K562 (cell line): ENCODE measurements at regions not wholly inside any gene's neighbourhood (a gene's known extent, or its start where the extent isn't known, plus 50 kb on each side); places are given as distances from the start of the nearest gene placed in this dataset.

ENCODE experiments used
- ATAC-seq: fragments of 200-7000 bp; cut with Tn5 transposase; 3 replicates; pipeline ENCODE4 v1.9.1; 2020; ENCODE audit warnings: moderate library complexity
- BruUV-seq: library from RNA; stranded (reverse); fragments of 400-500 nt; replicated peaks from 2 replicates; lab custom pipeline; 2021; lab: Mats Ljungman, UMichigan
- CTCF ChIA-PET: fragments of 300-600 bp; formaldehyde crosslinking; extraction: SDS; loops from one replicate; lab custom pipeline; 2021; ENCODE audit warnings: low intra/inter-chr PET ratio; lab: Yijun Ruan, JAX
- POLR2A ChIA-PET: fragments of 300-600, 350-650 bp; sonication (Branson Sonifier 250); formaldehyde crosslinking; extraction: SDS; loops from one replicate; lab custom pipeline; 2021; ENCODE audit warnings: antibody characterized with exemption, inconsistent platforms; lab: Yijun Ruan, JAX
- DNase-seq, 4 experiments: peaks; one replicate each; pipeline versions ENCODE4 v3.0.0 to v3.0.0-alpha.2; 2011 to 2018; ENCODE audit warnings: low spot score in 3 of 4, mixed read lengths in 3 of 4; ENCODE audit errors: extremely low read depth in 1 of 4
- FAIRE-seq: peaks from 2 replicates; lab custom pipeline; 2011; peaks lifted over from hg19 to GRCh38; lab: Jason Lieb, UNC
- H2AFZ ChIP-seq: 2 replicates; pipeline ENCODE4 v1.6.0; 2011; ENCODE audit warnings: low read depth, low read length, control low read depth, inconsistent platforms
- H3K27ac ChIP-seq: fragments of 200-600 bp; 3 replicates; pipeline ENCODE4 v1.8.0; 2011; ENCODE audit warnings: low read depth, mild to moderate bottlenecking, control low read depth, inconsistent platforms, low read length, moderate library complexity, mixed read lengths; ENCODE audit errors: extremely low read depth
- H3K27me3 ChIP-seq, 2 experiments: fragments of 300-600 bp in 1 of 2; 2 replicates in 1 of 2; 3 replicates in 1 of 2; pipeline versions ENCODE4 v1.6.0 to v1.8.0; 2011; ENCODE audit warnings: inconsistent platforms in 2 of 2, low read length in 2 of 2, mild to moderate bottlenecking in 1 of 2, mixed read lengths in 1 of 2, moderate library complexity in 1 of 2; ENCODE audit not compliant: control insufficient read depth in 2 of 2, insufficient read depth in 2 of 2
- H3K36me3 ChIP-seq: fragments of 300-600 bp; 3 replicates; pipeline ENCODE4 v1.8.0; 2011; ENCODE audit warnings: mild to moderate bottlenecking, low read length, inconsistent platforms; ENCODE audit not compliant: control insufficient read depth, insufficient read depth
- H3K4me1 ChIP-seq, 2 experiments: fragments of 200-600 bp in 1 of 2; replicated peaks in 1 of 2; 2 replicates in 1 of 2; 3 replicates in 1 of 2; pipeline versions ENCODE4 v1.5.1 to v1.8.0; 2011; ENCODE audit warnings: inconsistent platforms in 2 of 2, low read length in 2 of 2, mild to moderate bottlenecking in 1 of 2, mixed read lengths in 1 of 2, moderate library complexity in 1 of 2; ENCODE audit not compliant: control insufficient read depth in 2 of 2, insufficient read depth in 2 of 2
- H3K4me2 ChIP-seq: 2 replicates; pipeline ENCODE4 v1.6.1; 2011; ENCODE audit warnings: low read length, control low read depth, inconsistent platforms, mixed read lengths; ENCODE audit not compliant: insufficient read depth
- H3K4me3 ChIP-seq: fragments of 200-600 bp; sonication (generic), shearing (Covaris generic); 2 replicates; pipeline ENCODE4 v1.5.1; 2016; ENCODE audit warnings: control low read depth, inconsistent platforms
- H3K79me2 ChIP-seq: fragments of 200-600 bp; 3 replicates; pipeline ENCODE4 v1.8.0; 2011; ENCODE audit warnings: low read length, inconsistent platforms; ENCODE audit not compliant: control insufficient read depth, insufficient read depth
- H3K9ac ChIP-seq, 2 experiments: 2 replicates each; pipeline versions ENCODE4 v1.6.0 to v1.6.1; 2011; ENCODE audit warnings: low read depth in 2 of 2, low read length in 2 of 2, control low read depth in 1 of 2, inconsistent platforms in 1 of 2, mild to moderate bottlenecking in 1 of 2, mixed read lengths in 1 of 2; ENCODE audit not compliant: insufficient read depth in 1 of 2
- H3K9me1 ChIP-seq: one replicate; pipeline ENCODE4 v1.6.0; 2011; ENCODE audit warnings: inconsistent platforms, mild to moderate bottlenecking, low read length, moderate library complexity; ENCODE audit not compliant: control insufficient read depth, insufficient read depth
- H3K9me3 ChIP-seq: replicated peaks from 2 replicates; pipeline ENCODE4 v1.5.1; 2011; ENCODE audit warnings: low read depth, low read length, inconsistent platforms; ENCODE audit not compliant: control insufficient read depth, insufficient read depth
- H4K20me1 ChIP-seq: replicated peaks from 2 replicates; pipeline ENCODE4 v1.6.1; 2011; ENCODE audit warnings: low read length, inconsistent platforms, mixed read lengths; ENCODE audit not compliant: control insufficient read depth, insufficient read depth
- BRD9 ChIP-seq: fragments of 450-650 bp; IDR thresholded peaks from 2 replicates; pipeline ENCODE4 v1.6.1; 2018; ENCODE audit warnings: low read depth; ENCODE audit not compliant: partially characterized antibody
- CC2D1A ChIP-seq: fragments of 450-650 bp; IDR thresholded peaks from 2 replicates; pipeline ENCODE4 v1.6.1; 2017; ENCODE audit warnings: mild to moderate bottlenecking
- COPS2 ChIP-seq: fragments of 450-650 bp; conservative IDR thresholded peaks from 2 replicates; pipeline ENCODE4 v1.6.1; 2016; ENCODE audit warnings: mild to moderate bottlenecking, moderate library complexity
- CTBP1 ChIP-seq: fragments of 450-650 bp; IDR thresholded peaks from 2 replicates; pipeline ENCODE4 v1.6.1; 2016; ENCODE audit warnings: borderline replicate concordance
- FOXA1 ChIP-seq: fragments of 450-650 bp; IDR thresholded peaks from 2 replicates; pipeline ENCODE4 v1.6.1; 2016; ENCODE audit warnings: mild to moderate bottlenecking, borderline replicate concordance
- GATAD2A ChIP-seq: fragments of 450-650 bp; IDR thresholded peaks from 2 replicates; pipeline ENCODE4 v1.6.1; 2017
- IRF1 ChIP-seq: sonication (generic); formaldehyde crosslinking; IDR thresholded peaks from 2 replicates; pipeline ENCODE4 v1.8.0; 2022; ENCODE audit warnings: missing genetic modification reagents, mild to moderate bottlenecking, borderline replicate concordance
- MTA1 ChIP-seq: fragments of 450-650 bp; IDR thresholded peaks from 2 replicates; pipeline ENCODE4 v1.6.1; 2017; ENCODE audit warnings: borderline replicate concordance
- MTF1 ChIP-seq: fragments of 250-450 bp; sonication (Bioruptor Pico); IDR thresholded peaks from 2 replicates; pipeline ENCODE4 v1.9.0; 2021; ENCODE audit warnings: moderate library complexity, mild to moderate bottlenecking, inconsistent platforms, borderline replicate concordance
- MXD1 ChIP-seq: fragments of 250-450 bp; sonication (Bioruptor Pico); IDR thresholded peaks from 2 replicates; pipeline ENCODE4 v1.8.0; 2021; ENCODE audit warnings: borderline replicate concordance, mild to moderate bottlenecking, moderate library complexity; ENCODE audit not compliant: poor library complexity, severe bottlenecking
- NCOA4 ChIP-seq: fragments of 450-650 bp; IDR thresholded peaks from 2 replicates; pipeline ENCODE4 v1.6.1; 2018; ENCODE audit warnings: mild to moderate bottlenecking; ENCODE audit not compliant: partially characterized antibody
- NKRF ChIP-seq: fragments of 450-650 bp; IDR thresholded peaks from 2 replicates; pipeline ENCODE4 v1.6.1; 2016; ENCODE audit warnings: borderline replicate concordance
- NONO ChIP-seq, 2 experiments: fragments of 200-400 bp in 1 of 2; fragments of 450-650 bp in 1 of 2; formaldehyde crosslinking in 1 of 2; IDR thresholded peaks; 2 replicates each; pipeline ENCODE4 v1.6.1; 2017; ENCODE audit warnings: low read depth in 2 of 2, mild to moderate bottlenecking in 2 of 2, moderate library complexity in 2 of 2, low read length in 1 of 2
- PRPF4 ChIP-seq: fragments of 200-400 bp; formaldehyde crosslinking; IDR thresholded peaks from one replicate; pipeline ENCODE4 v1.6.1; 2017; ENCODE audit warnings: low read length, low read depth, mild to moderate bottlenecking; ENCODE audit not compliant: insufficient read depth, poor library complexity, severe bottlenecking
- SNAPC5 ChIP-seq: fragments of 250-450 bp; sonication (Bioruptor Pico); IDR thresholded peaks from 2 replicates; pipeline ENCODE4 v1.8.0; 2021; ENCODE audit warnings: moderate library complexity, mild to moderate bottlenecking, inconsistent platforms
- SREBF2 ChIP-seq: sonication (generic); formaldehyde crosslinking; IDR thresholded peaks from 2 replicates; pipeline ENCODE4 v1.4.0; 2020; ENCODE audit warnings: mild to moderate bottlenecking, missing genetic modification reagents
- ZNF444 ChIP-seq: fragments of 250-450 bp; sonication (Bioruptor Pico); IDR thresholded peaks from 2 replicates; pipeline ENCODE4 v1.4.0; 2020; ENCODE audit warnings: mild to moderate bottlenecking, moderate library complexity
- in situ Hi-C: fragments of 300-500 bp; cut with MboI; formaldehyde crosslinking; loops from 4 replicates; pipeline ENCODE4 v1.15.0; 2018; ENCODE audit warnings: inconsistent platforms, mixed read lengths
- intact Hi-C: fragments of 100-400 bp; cut with micrococcal nuclease; formaldehyde crosslinking; loops from 2 replicates; pipeline ENCODE4 v1.14.2; 2022

- DNase-seq (no peak), FAIRE-seq (no peak), ATAC-seq (no peak)
- Histone ChIP-seq H3K36me3 (no peaks in the 10 kb centered on the region), H3K9me3 (no peaks in the 10 kb centered on the region), H3K79me2 (no peaks in the 10 kb centered on the region), H4K20me1 (no peaks in the 10 kb centered on the region), H3K27ac (no peak overlapping the region), H3K4me2 (no peak overlapping the region), H3K4me3 (no peak overlapping the region), H3K9ac (no peak overlapping the region), H2AFZ (no peak overlapping the region), H3K9me1 (no peaks in the 10 kb centered on the region), H3K27me3 (no peaks in the 10 kb centered on the region), H3K4me1 (no peaks in the 10 kb centered on the region; a peak in 2 of 5 replicates)
- no TSS peak for BruUV-seq
- intact Hi-C loops (loop anchor here (10.0 kb wide), 1 partner anchor 419 kb away; no protein-coding TSS in a partner anchor), in situ Hi-C loops (no loop called here)
- CTCF ChIA-PET = interaction anchor here (1.3 kb wide), 1 partner anchor 420 kb away, joined by 5 read pairs; no protein-coding TSS in a partner anchor
- POLR2A ChIA-PET = no interaction called here
- TF ChIP-seq NKRF (no peak), MXD1 (CRISPR knock-in tag) (no peak), BRD9 (no peak), IRF1 (CRISPR knock-in tag) (no peak), NONO (IDR thresholded peaks at IDR 0.05; ENCODE audit: low read depth in 2 of 2, low read length in 1 of 2) (no peak), ZNF444 (CRISPR knock-in tag) (no peak), MTF1 (CRISPR knock-in tag) (no peak), SREBF2 (CRISPR knock-in tag) (no peak), SNAPC5 (no peak), COPS2 (no peak), CC2D1A (no peak), GATAD2A (no peak), MTA1 (no peak), CTBP1 (no peak), FOXA1 (no peak), NCOA4 (no peak), PRPF4 (no peak)
Measured at GRCh38 chr7:32163896-32164295, 93.7 kb upstream of the PDE1C start.
